ENCODE measurements at regions not wholly inside any gene's neighbourhood (a gene's known extent, or its start where the extent isn't known, plus 50 kb on each side); places are given as distances from the start of the nearest gene placed in this dataset.

- H3K27ac ChIP-seq = no peak overlapping the region
- no peaks in the 10 kb centered on the region for H3K27me3 ChIP-seq
- DNase-seq (ENCODE audit: low spot score in 2 of 2) = no peak
- H3K9me3 ChIP-seq = no peaks in the 10 kb centered on the region
- H3K4me1 ChIP-seq = no peaks in the 10 kb centered on the region
- H3K36me3 ChIP-seq = no peaks in the 10 kb centered on the region
- WGBS = 98% methylated on average over 1 of the region's 1 CpG
- no peak overlapping the region for H3K4me3 ChIP-seq
- TF ChIP-seq POLR2A (IDR thresholded peaks at IDR 0.05) = no peak
- TF ChIP-seq POLR2AphosphoS5 (IDR thresholded peaks at IDR 0.05) = no peak
- no peak for TF ChIP-seq EP300 (IDR thresholded peaks at IDR 0.05)
- TF ChIP-seq CTCF (IDR thresholded peaks at IDR 0.05) = no peak
Measured at GRCh38 chr3:80007522-80007921, 239.7 kb upstream of the ROBO1 start.

- Histone ChIP-seq H3K36me3 (no peaks in the 10 kb centered on the region), H3K4me3 (no peak overlapping the region), H3K9me3 (no peaks in the 10 kb centered on the region), H3K27ac (no peak overlapping the region), H3K4me1 (no peaks in the 10 kb centered on the region), H3K27me3 (no peaks in the 10 kb centered on the region)
- no peak for DNase-seq (ENCODE audit: low spot score in 2 of 2)
- TF ChIP-seq EP300 (IDR thresholded peaks at IDR 0.05) (no peak), CTCF (IDR thresholded peaks at IDR 0.05) (no peak), POLR2AphosphoS5 (IDR thresholded peaks at IDR 0.05) (no peak), POLR2A (IDR thresholded peaks at IDR 0.05) (no peak)
Measured at GRCh38 chr3:80006315-80006714, 238.5 kb upstream of the ROBO1 start.

DNA sequence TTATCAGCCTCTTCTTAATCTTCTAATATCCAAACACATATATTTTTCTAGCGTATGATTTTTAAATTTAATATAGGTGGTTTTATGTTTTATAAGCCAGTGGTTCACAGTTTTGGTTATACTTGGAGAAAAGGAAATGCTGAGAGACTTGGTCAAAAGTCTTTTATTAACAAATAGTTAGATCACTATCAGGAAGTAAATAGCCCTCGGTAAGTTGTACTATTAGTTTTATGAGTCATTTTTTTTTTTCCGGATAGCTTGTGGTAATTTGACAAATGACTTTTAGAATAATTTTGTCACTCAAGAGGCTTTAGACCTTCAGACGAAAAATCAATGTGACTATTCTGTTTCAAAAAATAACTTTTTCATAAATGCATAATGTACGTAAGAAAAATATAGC is 232.2 kb upstream of the ROBO1 start:
- Histone ChIP-seq H3K4me1 (no peaks in the 10 kb centered on the region), H3K27me3 (no peaks in the 10 kb centered on the region), H3K9me3 (no peaks in the 10 kb centered on the region), H3K4me3 (no peak overlapping the region), H3K27ac (no peak overlapping the region), H3K36me3 (no peaks in the 10 kb centered on the region)
- no peak for TF ChIP-seq POLR2AphosphoS5 (IDR thresholded peaks at IDR 0.05)
- no peak for TF ChIP-seq POLR2A (IDR thresholded peaks at IDR 0.05)
- TF ChIP-seq CTCF (IDR thresholded peaks at IDR 0.05) = no peak
- TF ChIP-seq EP300 (IDR thresholded peaks at IDR 0.05) = no peak
- WGBS = 80% methylated on average over 5 of the region's 5 CpGs
- DNase-seq (ENCODE audit: low spot score in 2 of 2) = no peak

GRCh38 chr3:79994397-79994796 is 226.6 kb upstream of the ROBO1 start:
- Histone ChIP-seq H3K9me3 (no peaks in the 10 kb centered on the region), H3K4me1 (no peaks in the 10 kb centered on the region), H3K27ac (no peak overlapping the region), H3K27me3 (no peaks in the 10 kb centered on the region), H3K36me3 (no peaks in the 10 kb centered on the region), H3K4me3 (no peak overlapping the region)
- TF ChIP-seq EP300 (IDR thresholded peaks at IDR 0.05) (no peak), POLR2AphosphoS5 (IDR thresholded peaks at IDR 0.05) (no peak), CTCF (IDR thresholded peaks at IDR 0.05) (no peak), POLR2A (IDR thresholded peaks at IDR 0.05) (no peak)
- WGBS = 69% methylated on average over 2 of the region's 2 CpGs
- DNase-seq (ENCODE audit: low spot score in 2 of 2) = no peak

- DNase-seq (ENCODE audit: low spot score in 2 of 2) = no peak
- Histone ChIP-seq H3K27ac (no peak overlapping the region), H3K27me3 (no peaks in the 10 kb centered on the region), H3K9me3 (no peaks in the 10 kb centered on the region), H3K4me3 (no peak overlapping the region), H3K4me1 (no peaks in the 10 kb centered on the region), H3K36me3 (no peaks in the 10 kb centered on the region)
- TF ChIP-seq POLR2AphosphoS5 (IDR thresholded peaks at IDR 0.05) (no peak), EP300 (IDR thresholded peaks at IDR 0.05) (no peak), CTCF (IDR thresholded peaks at IDR 0.05) (no peak), POLR2A (IDR thresholded peaks at IDR 0.05) (no peak)
- WGBS = 75% methylated on average over 3 of the region's 3 CpGs
Measured at GRCh38 chr3:79986338-79986737, 218.5 kb upstream of the ROBO1 start.

Measured in suprapubic skin (tissue), 4 donors.